Psoas muscle (tissue), 7 donors: ENCODE measurements at regions not wholly inside any gene's neighbourhood (a gene's known extent, or its start where the extent isn't known, plus 50 kb on each side); places are given as distances from the start of the nearest gene placed in this dataset.

Experiments used
- ATAC-seq, 4 donors: fragments of 200-7000 bp; cut with Tn5 transposase; one replicate each; pipeline ENCODE4 v1.9.1; 2020; ENCODE audit warnings: moderate library complexity in 3 of 4, mild to moderate bottlenecking in 2 of 4
- DNase-seq, 2 donors: peaks; one replicate each; pipeline ENCODE4 v3.0.0-alpha.2; 2020
- H3K27ac ChIP-seq: fragments of 200-600 bp; one replicate; pipeline ENCODE4 v1.8.0; 2022
- H3K27me3 ChIP-seq, 3 donors: fragments of 200-600 bp in 1 of 3; one replicate each; pipeline versions ENCODE4 v1.6.1 to v1.8.0; 2013 to 2022; ENCODE audit warnings: low read length in 2 of 3, mild to moderate bottlenecking in 2 of 3, moderate library complexity in 1 of 3; ENCODE audit not compliant: insufficient read depth in 3 of 3
- H3K36me3 ChIP-seq, 2 donors: fragments of 200-600 bp in 1 of 2; one replicate each; pipeline versions ENCODE4 v1.6.1 to v1.8.0; 2013 to 2022; ENCODE audit warnings: low read depth in 1 of 2, mild to moderate bottlenecking in 1 of 2, moderate library complexity in 1 of 2; ENCODE audit not compliant: insufficient read depth in 1 of 2
- H3K4me1 ChIP-seq: fragments of 200-600 bp; one replicate; pipeline ENCODE4 v1.8.0; 2022
- H3K4me3 ChIP-seq: fragments of 200-600 bp; one replicate; pipeline ENCODE4 v1.8.0; 2022; ENCODE audit warnings: mild to moderate bottlenecking
- H3K9me3 ChIP-seq: fragments of 200-600 bp; one replicate; pipeline ENCODE4 v1.8.0; 2022
- CTCF ChIP-seq: fragments of 200-600 bp; IDR thresholded peaks from one replicate; pipeline ENCODE4 v1.8.0; 2022; ENCODE audit warnings: antibody characterized with exemption
- WGBS, 3 donors: extraction: QIAGEN DNeasy Blood & Tissue Kit; methylation state at CpG; one replicate each; pipeline versions ENCODE4 v1.1.6 to v1.1.7; 2013; 5-methylcytosine and 5-hydroxymethylcytosine counted together
- intact Hi-C, 2 donors: fragments of 100-400 bp; cut with DNase I; formaldehyde crosslinking; loops; one replicate each; pipeline versions ENCODE4 v1.11.0 to v1.14.2; 2022
- donor health status: healthy with polysubstance abuse.
- donor health status: DM: no; HTN: no; CAD: no; lungs with moderate emphysema.
- donor health status: Bipolar disorder and iron deficiency.
- donor health status: healthy.
- donor health status: DM: yes; HTN: yes; CAD: no.
- donor health status: DM: no; HTN: no; CAD: no.
- donor health status: DM: yes; HTN: yes; CAD: no.

DNA sequence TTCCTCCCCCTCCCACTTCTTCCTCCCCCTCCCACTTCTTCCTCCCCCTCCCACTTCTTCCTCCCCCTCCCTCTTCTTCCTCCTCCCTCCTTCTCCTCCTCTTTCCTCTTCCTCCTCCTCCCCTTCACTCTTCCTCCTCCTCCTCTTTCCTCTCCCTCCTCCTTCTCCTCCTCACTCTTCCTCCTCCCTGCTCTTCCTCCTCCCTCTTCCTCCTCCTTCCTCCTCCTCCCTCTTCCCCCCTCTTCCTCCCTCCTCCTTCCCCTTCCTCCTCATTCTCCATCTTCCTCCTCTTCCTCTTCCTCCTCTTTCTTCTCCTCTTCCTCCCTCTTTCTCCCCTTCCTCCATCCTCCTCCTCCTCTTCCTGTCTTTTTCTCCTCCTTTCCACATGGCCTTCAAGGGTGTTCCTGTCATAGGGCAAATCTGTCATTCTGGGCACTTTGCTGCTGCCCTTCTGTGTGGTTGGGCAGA lies 111.4 kb downstream of the PHETA1 start:
- Histone ChIP-seq H3K27me3 (peaks cover 0 to 4% (median 3%) of the 10 kb centered on the region in 3 donors), H3K36me3 (no peaks in the 10 kb centered on the region), H3K27ac (no peak overlapping the region), H3K4me3 (no peak overlapping the region), H3K4me1 (no peaks in the 10 kb centered on the region), H3K9me3 (no peaks in the 10 kb centered on the region)
- ATAC-seq, result no peak
- intact Hi-C loops, result no loop called here
- TF ChIP-seq CTCF, result no peak
- no peak for DNase-seq

DNA sequence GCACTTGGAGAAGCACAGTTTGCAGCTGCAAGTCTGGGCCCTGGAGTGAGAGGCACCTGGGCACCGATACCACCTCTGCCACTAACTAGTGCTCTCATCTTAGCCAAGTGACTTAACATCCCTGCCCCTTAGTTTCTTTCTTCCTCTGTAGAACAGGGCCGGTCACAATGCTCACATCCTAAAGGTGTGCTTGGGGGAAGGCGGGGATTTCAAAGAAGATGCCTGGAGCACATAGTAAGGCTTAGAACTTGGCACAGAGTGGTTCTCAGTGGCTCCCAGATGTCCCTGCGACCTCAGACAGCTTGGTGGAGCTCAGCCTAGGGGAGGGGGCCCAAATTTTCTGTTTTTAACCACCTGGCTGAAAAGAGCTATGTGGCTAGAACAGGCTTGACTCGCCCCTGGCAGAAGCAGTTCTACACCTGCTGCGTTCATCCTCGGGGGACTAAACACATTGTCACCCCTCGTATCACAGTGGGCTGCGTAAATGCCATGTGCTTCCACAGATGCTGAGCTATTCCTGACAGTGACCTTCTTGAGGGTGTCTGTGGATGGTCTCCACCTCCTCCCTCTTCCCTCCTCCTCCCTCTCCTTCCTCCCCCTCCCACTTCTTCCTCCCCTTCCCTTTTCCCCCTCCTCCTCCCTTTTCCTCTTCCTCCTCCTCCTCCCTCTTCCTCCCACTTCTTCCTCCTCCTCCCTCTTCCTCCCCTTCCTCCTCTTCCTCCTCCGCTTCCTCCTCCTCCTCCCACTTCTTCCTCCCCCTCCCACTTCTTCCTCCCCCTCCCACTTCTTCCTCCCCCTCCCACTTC lies 112.1 kb downstream of the PHETA1 start:
- intact Hi-C loops, result no loop called here
- ATAC-seq (no peak), DNase-seq (no peak)
- TF ChIP-seq CTCF, result no peak
- Histone ChIP-seq H3K27ac (no peak overlapping the region), H3K36me3 (no peaks in the 10 kb centered on the region), H3K4me3 (no peak overlapping the region), H3K27me3 (peaks cover 0 to 4% (median 3%) of the 10 kb centered on the region in 3 donors), H3K9me3 (no peaks in the 10 kb centered on the region), H3K4me1 (no peaks in the 10 kb centered on the region)
- WGBS, 3 donors, result 50 to 54% (median 51%) methylated on average over 10 of the region's 10 CpGs

DNA sequence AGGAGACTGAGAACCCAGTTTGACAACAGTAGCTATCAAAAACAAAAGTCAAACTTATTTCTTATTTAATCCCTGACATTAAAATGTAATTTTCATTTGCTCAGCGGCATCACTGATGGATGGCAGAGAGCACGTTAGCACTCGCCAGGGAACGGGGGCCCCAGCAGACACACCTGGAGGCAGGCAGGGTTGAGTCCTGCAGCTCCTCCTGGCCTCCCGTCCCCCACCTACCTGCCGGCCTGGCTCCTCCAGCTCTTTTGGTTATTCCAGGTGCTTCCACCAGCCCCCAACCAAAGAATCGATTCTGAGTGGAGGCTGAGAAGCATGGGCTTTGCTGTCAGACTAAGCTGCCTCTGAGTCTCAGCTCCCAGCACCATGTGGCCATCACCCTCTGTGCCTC lies 113.6 kb downstream of the PHETA1 start:
- TF ChIP-seq CTCF, result no peak
- DNase-seq (no peak), ATAC-seq (no peak)
- intact Hi-C loops, result no loop called here
- H3K27ac ChIP-seq, result no peak overlapping the region
- peaks cover 0 to 9% (median 6%) of the 10 kb centered on the region in 3 donors for H3K27me3 ChIP-seq
- no peaks in the 10 kb centered on the region for H3K9me3 ChIP-seq
- no peaks in the 10 kb centered on the region for H3K36me3 ChIP-seq
- no peak overlapping the region for H3K4me3 ChIP-seq
- 62 to 74% (median 73%) methylated on average over 7 of the region's 7 CpGs for WGBS, 3 donors
- H3K4me1 ChIP-seq, result no peaks in the 10 kb centered on the region

DNA sequence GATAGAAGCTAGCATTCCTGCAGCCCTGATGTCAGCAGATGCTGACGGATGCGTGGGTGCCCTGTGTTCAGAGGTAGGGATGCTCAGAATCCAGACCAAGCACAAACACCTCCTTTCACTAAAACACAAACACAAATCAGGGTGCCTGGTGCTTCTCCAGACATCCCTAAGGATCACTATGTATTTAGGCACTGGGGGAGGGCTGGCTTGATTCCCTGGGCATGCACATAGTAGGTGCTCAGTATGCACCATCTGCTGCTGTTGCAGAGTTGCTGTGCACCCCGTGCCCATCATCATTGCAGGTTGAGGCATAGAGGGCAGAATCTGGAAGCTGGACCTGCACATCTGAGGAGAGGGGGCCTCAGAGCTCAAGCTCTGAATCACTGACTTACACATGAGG lies 114.8 kb downstream of the PHETA1 start:
- ATAC-seq (no peak), DNase-seq (no peak)
- Histone ChIP-seq H3K4me1 (no peaks in the 10 kb centered on the region), H3K27ac (no peak overlapping the region), H3K27me3 (peaks cover 0 to 15% (median 7%) of the 10 kb centered on the region in 3 donors), H3K4me3 (no peak overlapping the region), H3K36me3 (no peaks in the 10 kb centered on the region), H3K9me3 (no peaks in the 10 kb centered on the region)
- intact Hi-C loops, result no loop called here
- TF ChIP-seq CTCF, result no peak
- 46 to 48% (median 48%) methylated on average over 3 of the region's 3 CpGs for WGBS, 3 donors

DNA sequence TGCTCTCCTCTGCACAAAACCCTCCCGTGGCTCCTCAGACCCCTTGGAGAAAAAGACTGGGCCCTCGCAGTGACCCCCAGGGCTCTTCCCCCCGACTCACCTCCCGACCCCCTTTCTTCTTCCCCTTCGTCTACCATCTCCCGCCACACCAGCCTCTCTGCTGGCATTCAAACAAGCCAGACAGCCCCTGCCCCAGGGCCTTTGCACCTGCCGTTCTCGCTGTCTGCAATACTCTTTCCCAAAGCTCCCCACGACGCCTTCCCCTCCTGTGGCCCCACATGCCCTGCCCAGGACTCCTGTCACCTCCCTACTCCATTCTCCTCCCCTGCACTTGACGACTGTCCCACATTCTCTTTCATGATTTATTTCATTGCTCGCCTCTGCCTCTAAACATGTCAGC lies 115.7 kb downstream of the PHETA1 start:
- H3K4me1 ChIP-seq, result no peaks in the 10 kb centered on the region
- 75 to 84% (median 76%) methylated on average over 11 to 12 of the region's 12 CpGs for WGBS, 3 donors
- intact Hi-C loops, result no loop called here
- H3K9me3 ChIP-seq, result no peaks in the 10 kb centered on the region
- no peaks in the 10 kb centered on the region for H3K36me3 ChIP-seq
- no peak for TF ChIP-seq CTCF
- peaks cover 0 to 16% (median 10%) of the 10 kb centered on the region in 3 donors for H3K27me3 ChIP-seq
- H3K4me3 ChIP-seq, result no peak overlapping the region
- DNase-seq (no peak), ATAC-seq (no peak)
- no peak overlapping the region for H3K27ac ChIP-seq
